Transverse colon (tissue), 4 donors: ENCODE measurements at regions not wholly inside any gene's neighbourhood (a gene's known extent, or its start where the extent isn't known, plus 50 kb on each side); places are given as distances from the start of the nearest gene placed in this dataset.

ENCODE experiments used
- DNase-seq: peaks from one replicate; pipeline ENCODE4 v3.0.0-alpha.2; 2019
- H3K27ac ChIP-seq, 4 donors: fragments of 200-600 bp; sonication (generic); 2 replicates each; pipeline ENCODE4 v1.5.1; 2016 to 2018; ENCODE audit warnings: inconsistent platforms in 4 of 4
- H3K27me3 ChIP-seq: fragments of 200-600 bp; sonication (generic); 2 replicates; pipeline ENCODE4 v1.5.1; 2017; ENCODE audit warnings: inconsistent platforms
- H3K36me3 ChIP-seq, 4 donors: fragments of 200-600 bp; sonication (generic); 2 replicates each; pipeline ENCODE4 v1.5.1; 2017 to 2019; ENCODE audit warnings: inconsistent platforms in 4 of 4
- H3K4me1 ChIP-seq, 4 donors: fragments of 200-600 bp; sonication (generic); 2 replicates each; pipeline ENCODE4 v1.5.1; 2017 to 2020; ENCODE audit warnings: inconsistent platforms in 4 of 4
- H3K4me3 ChIP-seq, 4 donors: fragments of 200-600 bp; sonication (generic); 1 replicate in 1 of 4; 2 replicates in 3 of 4; pipeline versions ENCODE4 v1.5.1 to v1.6.1; 2017 to 2019; ENCODE audit warnings: inconsistent platforms in 4 of 4
- H3K9me3 ChIP-seq, 2 donors: fragments of 200-600 bp; sonication (generic); 2 replicates each; pipeline ENCODE4 v1.5.1; 2017 to 2019; ENCODE audit warnings: inconsistent platforms in 2 of 2
- EP300 ChIP-seq: sonication (generic); formaldehyde crosslinking; IDR thresholded peaks from one replicate; pipeline ENCODE4 v1.6.1; 2017; ENCODE audit warnings: antibody characterized with exemption, low read depth
- POLR2A ChIP-seq: fragments of 450-650 bp; IDR thresholded peaks from one replicate; pipeline ENCODE4 v1.6.1; 2016; ENCODE audit warnings: antibody characterized with exemption, mild to moderate bottlenecking, moderate library complexity
- POLR2AphosphoS5 ChIP-seq, 3 donors: sonication (generic); formaldehyde crosslinking; IDR thresholded peaks; one replicate each; pipeline ENCODE4 v1.6.1; 2016; ENCODE audit warnings: antibody characterized with exemption in 3 of 3
- WGBS, 2 donors: methylation state at CpG; one replicate each; pipeline ENCODE4 v1.1.5; 2018; ENCODE audit warnings: low coverage in 1 of 2; 5-methylcytosine and 5-hydroxymethylcytosine counted together
- in situ Hi-C, 4 donors: fragments of 200-750 bp; cut with MboI; loops; one replicate each; pipeline versions ENCODE4 v1.15.0 to v1.15.1; 2017; ENCODE audit warnings: low sequenced_read_pairs in 3 of 4, low pct_ligation_motif_present in 1 of 4, low pct_unique_long_range_greater_than_20kb in 1 of 4
- intact Hi-C: fragments of 100-400 bp; cut with DNase I; formaldehyde crosslinking; loops from one replicate; pipeline ENCODE4 v1.15.1; 2023; ENCODE audit warnings: low total_unique reads
- TF ChIP-seq, protein P1 (sequence below), 5 experiments: fragments of 200-600 bp in 3 of 5; fragments of 450-650 bp in 2 of 5; sonication (generic) in 3 of 5; IDR thresholded peaks; 1 replicate in 2 of 5; 2 replicates in 3 of 5; pipeline ENCODE4 v1.5.1; 2016 to 2017; ENCODE audit warnings: antibody characterized with exemption in 5 of 5, inconsistent platforms in 3 of 5, mild to moderate bottlenecking in 2 of 5, moderate library complexity in 1 of 5

DNA sequence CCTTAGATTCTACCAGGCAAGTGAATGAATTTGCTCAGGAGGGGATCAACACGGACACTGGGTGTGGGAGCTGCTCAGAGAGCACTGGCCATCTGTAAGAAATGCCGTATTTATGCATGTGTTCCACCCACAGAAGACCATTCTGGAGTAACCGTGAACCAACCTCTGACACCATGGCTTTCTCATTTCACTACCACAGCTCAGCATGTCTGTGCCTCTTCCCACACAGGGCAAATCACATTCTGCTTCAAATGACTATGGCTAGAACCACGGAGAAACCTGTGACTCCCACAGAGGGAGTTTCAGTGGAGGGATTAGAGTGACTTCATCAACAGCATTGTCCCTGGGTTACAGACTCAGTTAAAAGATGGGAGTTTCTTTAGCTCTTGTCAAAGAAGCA lies 893.4 kb downstream of the XPNPEP1 start:
- intact Hi-C loops: no loop called here
- in situ Hi-C loops: no loop called here
- Histone ChIP-seq H3K27me3 (no peaks in the 10 kb centered on the region), H3K4me3 (no peak overlapping the region), H3K36me3 (no peaks in the 10 kb centered on the region), H3K9me3 (no peaks in the 10 kb centered on the region), H3K4me1 (no peaks in the 10 kb centered on the region), H3K27ac (no peak overlapping the region)
- WGBS, 2 donors: 14 to 66% methylated on average over 1 to 4 of the region's 4 CpGs
- no peak for TF ChIP-seq POLR2AphosphoS5 (IDR thresholded peaks at IDR 0.05)
- no peak for TF ChIP-seq EP300
- TF ChIP-seq, protein P1, sequence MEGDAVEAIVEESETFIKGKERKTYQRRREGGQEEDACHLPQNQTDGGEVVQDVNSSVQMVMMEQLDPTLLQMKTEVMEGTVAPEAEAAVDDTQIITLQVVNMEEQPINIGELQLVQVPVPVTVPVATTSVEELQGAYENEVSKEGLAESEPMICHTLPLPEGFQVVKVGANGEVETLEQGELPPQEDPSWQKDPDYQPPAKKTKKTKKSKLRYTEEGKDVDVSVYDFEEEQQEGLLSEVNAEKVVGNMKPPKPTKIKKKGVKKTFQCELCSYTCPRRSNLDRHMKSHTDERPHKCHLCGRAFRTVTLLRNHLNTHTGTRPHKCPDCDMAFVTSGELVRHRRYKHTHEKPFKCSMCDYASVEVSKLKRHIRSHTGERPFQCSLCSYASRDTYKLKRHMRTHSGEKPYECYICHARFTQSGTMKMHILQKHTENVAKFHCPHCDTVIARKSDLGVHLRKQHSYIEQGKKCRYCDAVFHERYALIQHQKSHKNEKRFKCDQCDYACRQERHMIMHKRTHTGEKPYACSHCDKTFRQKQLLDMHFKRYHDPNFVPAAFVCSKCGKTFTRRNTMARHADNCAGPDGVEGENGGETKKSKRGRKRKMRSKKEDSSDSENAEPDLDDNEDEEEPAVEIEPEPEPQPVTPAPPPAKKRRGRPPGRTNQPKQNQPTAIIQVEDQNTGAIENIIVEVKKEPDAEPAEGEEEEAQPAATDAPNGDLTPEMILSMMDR (IDR thresholded peaks at IDR 0.05): no peak
- TF ChIP-seq POLR2A: no peak
- DNase-seq: no peak

DNA sequence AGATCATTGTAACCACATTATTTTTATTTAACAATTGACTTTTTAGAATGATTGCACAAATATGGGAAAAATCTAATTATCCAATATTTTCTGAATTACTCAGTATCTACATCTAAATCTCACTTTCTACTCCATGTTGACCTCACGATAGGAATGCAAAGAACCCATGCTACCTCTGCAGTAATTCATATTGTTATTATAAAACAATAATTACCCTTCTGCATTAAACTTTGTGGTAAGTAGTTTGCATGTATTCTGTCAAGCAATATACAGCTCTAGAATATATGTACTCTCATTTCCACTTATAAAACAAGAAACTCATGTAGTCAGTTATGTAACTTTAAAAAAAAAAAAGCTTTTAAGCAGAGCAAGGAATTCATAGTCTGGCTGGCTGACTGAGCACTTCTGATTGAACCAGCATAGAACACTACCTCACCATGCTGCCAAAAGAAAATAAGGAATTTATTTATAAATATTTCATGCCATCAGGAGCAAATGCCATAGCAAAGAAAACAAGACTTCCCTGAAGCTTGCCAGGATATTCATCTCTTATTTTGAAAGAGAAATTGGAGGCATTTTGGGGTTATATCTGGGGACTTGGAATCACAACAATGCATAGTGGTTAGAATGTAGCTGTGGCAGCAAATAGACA lies 895.7 kb downstream of the XPNPEP1 start:
- 80 to 85% methylated on average over 1 of the region's 1 CpG for WGBS, 2 donors
- intact Hi-C loops (no loop called here), in situ Hi-C loops (no loop called here)
- H3K27me3 ChIP-seq: no peaks in the 10 kb centered on the region
- H3K36me3 ChIP-seq: no peaks in the 10 kb centered on the region
- no peak overlapping the region for H3K4me3 ChIP-seq
- DNase-seq: no peak
- no peak overlapping the region for H3K27ac ChIP-seq
- TF ChIP-seq POLR2AphosphoS5 (IDR thresholded peaks at IDR 0.05): no peak
- TF ChIP-seq POLR2A: no peak
- TF ChIP-seq EP300: no peak
- TF ChIP-seq, protein P1 (IDR thresholded peaks at IDR 0.05): no peak
- no peaks in the 10 kb centered on the region for H3K9me3 ChIP-seq
- H3K4me1 ChIP-seq: no peaks in the 10 kb centered on the region

DNA sequence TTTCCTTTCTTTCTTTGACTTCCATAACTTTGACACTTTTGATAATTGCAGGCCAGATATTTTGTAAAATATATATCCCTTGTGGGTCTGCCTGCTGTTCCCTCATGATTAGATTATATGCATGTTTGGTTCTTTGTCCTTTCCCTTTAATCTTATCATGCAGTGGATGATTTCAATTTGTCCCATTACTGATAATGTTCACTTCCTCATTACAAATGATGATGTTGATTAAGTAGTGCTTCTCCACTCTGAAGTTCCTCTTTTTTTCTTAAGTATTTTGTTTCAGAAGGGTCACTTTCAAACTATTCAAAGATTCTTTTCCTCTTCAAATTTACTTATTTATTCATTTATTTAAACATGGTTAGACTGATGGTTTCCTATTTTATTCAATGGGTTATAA lies 898.1 kb downstream of the XPNPEP1 start:
- intact Hi-C loops: no loop called here
- Histone ChIP-seq H3K9me3 (no peaks in the 10 kb centered on the region), H3K4me1 (no peaks in the 10 kb centered on the region), H3K27ac (no peak overlapping the region), H3K27me3 (no peaks in the 10 kb centered on the region), H3K36me3 (no peaks in the 10 kb centered on the region), H3K4me3 (no peak overlapping the region)
- in situ Hi-C loops: no loop called here
- DNase-seq: no peak
- TF ChIP-seq, protein P1 (IDR thresholded peaks at IDR 0.05): no peak
- TF ChIP-seq POLR2AphosphoS5 (IDR thresholded peaks at IDR 0.05) (no peak), EP300 (no peak), POLR2A (no peak)

- DNase-seq: no peak
- TF ChIP-seq EP300 (no peak), POLR2A (no peak), POLR2AphosphoS5 (IDR thresholded peaks at IDR 0.05) (no peak)
- TF ChIP-seq, protein P1 (IDR thresholded peaks at IDR 0.05): no peak
- Histone ChIP-seq H3K9me3 (no peaks in the 10 kb centered on the region), H3K27me3 (no peaks in the 10 kb centered on the region), H3K4me3 (no peak overlapping the region), H3K36me3 (no peaks in the 10 kb centered on the region), H3K4me1 (no peaks in the 10 kb centered on the region), H3K27ac (no peak overlapping the region)
- in situ Hi-C loops (no loop called here), intact Hi-C loops (no loop called here)
- WGBS, 2 donors: 82 to 86% methylated on average over 1 of the region's 1 CpG
Observed at GRCh38 chr10:109022417-109023049, 900.8 kb downstream of the XPNPEP1 start.
